ENCODE measurements at regions not wholly inside any gene's neighbourhood (a gene's known extent, or its start where the extent isn't known, plus 50 kb on each side); places are given as distances from the start of the nearest gene placed in this dataset.
"Not testable (repeated sequence)": the region's sequence is repeated elsewhere in the genome, so short reads cannot be mapped to it uniquely, and the experiment has no call there.

- H3K4me1 ChIP-seq (ENCODE audit: insufficient read depth, insufficient read length) = no peaks in the 10 kb centered on the region
- no peaks in the 10 kb centered on the region for H3K36me3 ChIP-seq (ENCODE audit: insufficient read depth, insufficient read length, low read length)
- DNase-seq (ENCODE audit: low read depth, low spot score) = no peak
- no peaks in the 10 kb centered on the region for H3K27me3 ChIP-seq (ENCODE audit: insufficient read depth, insufficient read length)
- TF ChIP-seq ZNF274 (IDR thresholded peaks at IDR 0.05; ENCODE audit: low read depth, low read length) (no peak), SUZ12 (IDR thresholded peaks at IDR 0.05; ENCODE audit: extremely low read depth, insufficient read depth, insufficient read length) (no peak), YY1 (IDR thresholded peaks at IDR 0.05; ENCODE audit: insufficient read depth, insufficient read length) (no peak)
- no peak overlapping the region for H3K9ac ChIP-seq (ENCODE audit: insufficient read length, low read depth)
- H3K4me3 ChIP-seq (ENCODE audit: insufficient read length, low read depth) = no peak overlapping the region
- no peaks in the 10 kb centered on the region for H3K9me3 ChIP-seq (ENCODE audit: insufficient read depth, low read length)
Observed at GRCh38 chr6:19394687-19395086, 442.5 kb upstream of the ID4 start.

- H3K9me3 ChIP-seq (ENCODE audit: insufficient read depth, low read length) = no peaks in the 10 kb centered on the region
- H3K27me3 ChIP-seq (ENCODE audit: insufficient read depth, insufficient read length) = no peaks in the 10 kb centered on the region
- H3K4me1 ChIP-seq (ENCODE audit: insufficient read depth, insufficient read length) = no peaks in the 10 kb centered on the region
- DNase-seq (ENCODE audit: low read depth, low spot score) = no peak
- no peaks in the 10 kb centered on the region for H3K36me3 ChIP-seq (ENCODE audit: insufficient read depth, insufficient read length, low read length)
- no peak overlapping the region for H3K9ac ChIP-seq (ENCODE audit: insufficient read length, low read depth)
- TF ChIP-seq SUZ12 (IDR thresholded peaks at IDR 0.05; ENCODE audit: extremely low read depth, insufficient read depth, insufficient read length) (no peak), ZNF274 (IDR thresholded peaks at IDR 0.05; ENCODE audit: low read depth, low read length) (no peak), YY1 (IDR thresholded peaks at IDR 0.05; ENCODE audit: insufficient read depth, insufficient read length) (no peak)
- no peak overlapping the region for H3K4me3 ChIP-seq (ENCODE audit: insufficient read length, low read depth)
Observed at GRCh38 chr6:19395316-19395715, 441.9 kb upstream of the ID4 start.

- Histone ChIP-seq H3K9me3 (ENCODE audit: insufficient read depth, low read length) (peaks cover 3% of the 10 kb centered on the region; the same call in 1 of the 2 replicates), H3K4me1 (ENCODE audit: insufficient read depth, insufficient read length) (no peaks in the 10 kb centered on the region), H3K4me3 (ENCODE audit: insufficient read length, low read depth) (no peak overlapping the region), H3K36me3 (ENCODE audit: insufficient read depth, insufficient read length, low read length) (no peaks in the 10 kb centered on the region), H3K9ac (ENCODE audit: insufficient read length, low read depth) (no peak overlapping the region), H3K27me3 (ENCODE audit: insufficient read depth, insufficient read length) (no peaks in the 10 kb centered on the region)
- TF ChIP-seq SUZ12 (IDR thresholded peaks at IDR 0.05; ENCODE audit: extremely low read depth, insufficient read depth, insufficient read length) = no peak
- no peak for TF ChIP-seq YY1 (IDR thresholded peaks at IDR 0.05; ENCODE audit: insufficient read depth, insufficient read length)
- TF ChIP-seq ZNF274 (IDR thresholded peaks at IDR 0.05; ENCODE audit: low read depth, low read length) = no peak
- no peak for DNase-seq (ENCODE audit: low read depth, low spot score)
Observed at GRCh38 chr6:19399406-19399805, 437.8 kb upstream of the ID4 start.

- DNase-seq (ENCODE audit: low read depth, low spot score); H3K4me1 ChIP-seq (ENCODE audit: insufficient read depth, insufficient read length); H3K4me3 ChIP-seq (ENCODE audit: insufficient read length, low read depth); H3K27me3 ChIP-seq (ENCODE audit: insufficient read depth, insufficient read length); H3K36me3 ChIP-seq (ENCODE audit: insufficient read depth, insufficient read length, low read length); H3K9ac ChIP-seq (ENCODE audit: insufficient read length, low read depth): not testable (repeated sequence)
- H3K9me3 ChIP-seq (ENCODE audit: insufficient read depth, low read length) = peaks cover 15% of the 10 kb centered on the region; the same call in 1 of the 2 replicates
Observed at GRCh38 chr6:19404884-19405283, 432.3 kb upstream of the ID4 start.

GRCh38 chr6:19408331-19408730 lies 428.8 kb upstream of the ID4 start:
- Histone ChIP-seq H3K4me1 (ENCODE audit: insufficient read depth, insufficient read length) (no peaks in the 10 kb centered on the region), H3K9ac (ENCODE audit: insufficient read length, low read depth) (no peak overlapping the region), H3K9me3 (ENCODE audit: insufficient read depth, low read length) (peaks cover 15% of the 10 kb centered on the region; the same call in 1 of the 2 replicates), H3K4me3 (ENCODE audit: insufficient read length, low read depth) (no peak overlapping the region), H3K36me3 (ENCODE audit: insufficient read depth, insufficient read length, low read length) (no peaks in the 10 kb centered on the region), H3K27me3 (ENCODE audit: insufficient read depth, insufficient read length) (no peaks in the 10 kb centered on the region)
- TF ChIP-seq YY1 (IDR thresholded peaks at IDR 0.05; ENCODE audit: insufficient read depth, insufficient read length) (no peak), SUZ12 (IDR thresholded peaks at IDR 0.05; ENCODE audit: extremely low read depth, insufficient read depth, insufficient read length) (no peak), ZNF274 (IDR thresholded peaks at IDR 0.05; ENCODE audit: low read depth, low read length) (no peak)
- no peak for DNase-seq (ENCODE audit: low read depth, low spot score)

GRCh38 chr6:19410481-19410880 lies 426.7 kb upstream of the ID4 start:
- Histone ChIP-seq H3K4me3 (ENCODE audit: insufficient read length, low read depth) (no peak overlapping the region), H3K9ac (ENCODE audit: insufficient read length, low read depth) (no peak overlapping the region), H3K36me3 (ENCODE audit: insufficient read depth, insufficient read length, low read length) (no peaks in the 10 kb centered on the region), H3K27me3 (ENCODE audit: insufficient read depth, insufficient read length) (no peaks in the 10 kb centered on the region), H3K4me1 (ENCODE audit: insufficient read depth, insufficient read length) (no peaks in the 10 kb centered on the region), H3K9me3 (ENCODE audit: insufficient read depth, low read length) (peaks cover 1% of the 10 kb centered on the region; the same call in 1 of the 2 replicates)
- DNase-seq (ENCODE audit: low read depth, low spot score) = no peak
- TF ChIP-seq SUZ12 (IDR thresholded peaks at IDR 0.05; ENCODE audit: extremely low read depth, insufficient read depth, insufficient read length) (no peak), ZNF274 (IDR thresholded peaks at IDR 0.05; ENCODE audit: low read depth, low read length) (no peak)

GRCh38 chr6:19413323-19413722 lies 423.8 kb upstream of the ID4 start:
- H3K9ac ChIP-seq (ENCODE audit: insufficient read length, low read depth) = no peak overlapping the region
- H3K9me3 ChIP-seq (ENCODE audit: insufficient read depth, low read length) = peaks cover 7% of the 10 kb centered on the region; the same call in 1 of the 2 replicates
- TF ChIP-seq ZNF274 (IDR thresholded peaks at IDR 0.05; ENCODE audit: low read depth, low read length) (no peak), SUZ12 (IDR thresholded peaks at IDR 0.05; ENCODE audit: extremely low read depth, insufficient read depth, insufficient read length) (no peak), YY1 (IDR thresholded peaks at IDR 0.05; ENCODE audit: insufficient read depth, insufficient read length) (no peak)
- no peaks in the 10 kb centered on the region for H3K27me3 ChIP-seq (ENCODE audit: insufficient read depth, insufficient read length)
- no peaks in the 10 kb centered on the region for H3K36me3 ChIP-seq (ENCODE audit: insufficient read depth, insufficient read length, low read length)
- no peaks in the 10 kb centered on the region for H3K4me1 ChIP-seq (ENCODE audit: insufficient read depth, insufficient read length)
- DNase-seq (ENCODE audit: low read depth, low spot score) = no peak
- H3K4me3 ChIP-seq (ENCODE audit: insufficient read length, low read depth) = no peak overlapping the region

All from NT2/D1 (cell line).